Kidney (tissue), 13 donors: ENCODE measurements at regions not wholly inside any gene's neighbourhood (a gene's known extent, or its start where the extent isn't known, plus 50 kb on each side); places are given as distances from the start of the nearest gene placed in this dataset.
A peak's percentile ranks its signal among the peaks of the same experiment; 100 is the strongest.

Experiments
- DNase-seq, 5 donors: peaks; one replicate each; pipeline ENCODE4 v3.0.0-alpha.2; 2013 to 2020
- FAIRE-seq: peaks from 2 replicates; lab custom pipeline; 2012; peaks lifted over from hg19 to GRCh38; lab: Jason Lieb, UNC
- H3K27ac ChIP-seq, 2 donors: one replicate each; pipeline ENCODE4 v1.7.0; 2013; ENCODE audit warnings: low read depth in 2 of 2, low read length in 2 of 2, inconsistent platforms in 1 of 2
- H3K27me3 ChIP-seq: one replicate; pipeline ENCODE4 v1.7.1; 2013; ENCODE audit warnings: low read length, inconsistent platforms; ENCODE audit not compliant: control insufficient read depth, insufficient read depth
- H3K36me3 ChIP-seq, 3 donors: one replicate each; pipeline versions ENCODE4 v1.7.0 to v1.7.1; 2013; ENCODE audit warnings: low read length in 3 of 3, control low read depth in 1 of 3, inconsistent platforms in 1 of 3; ENCODE audit not compliant: insufficient read depth in 3 of 3, control insufficient read depth in 2 of 3
- H3K4me1 ChIP-seq, 3 donors: one replicate each; pipeline versions ENCODE4 v1.7.0 to v1.7.1; 2013; ENCODE audit warnings: low read length in 3 of 3, inconsistent platforms in 1 of 3, low read depth in 1 of 3; ENCODE audit not compliant: control insufficient read depth in 2 of 3, insufficient read depth in 2 of 3
- H3K4me3 ChIP-seq, 3 donors: one replicate each; pipeline versions ENCODE4 v1.7.0 to v1.8.1; 2013; ENCODE audit warnings: low read length in 3 of 3, control low read depth in 1 of 3, inconsistent platforms in 1 of 3
- H3K9ac ChIP-seq, 3 donors: one replicate each; pipeline versions ENCODE4 v1.7.0 to v1.7.1; 2013; ENCODE audit warnings: low read length in 3 of 3, control low read depth in 1 of 3, inconsistent platforms in 1 of 3
- H3K9me3 ChIP-seq, 3 donors: one replicate each; pipeline versions ENCODE4 v1.7.0 to v1.7.1; 2013; ENCODE audit warnings: low read length in 3 of 3, control low read depth in 1 of 3, inconsistent platforms in 1 of 3; ENCODE audit not compliant: control insufficient read depth in 2 of 3, insufficient read depth in 1 of 3
- intact Hi-C: fragments of 100-400 bp; cut with DNase I; formaldehyde crosslinking; loops from one replicate; pipeline ENCODE4 v1.11.1; 2022
- TF ChIP-seq, protein P1 (sequence below): IDR thresholded peaks from 3 replicates; pipeline ENCODE4 v1.5.1; 2012; ENCODE audit warnings: mild to moderate bottlenecking, moderate library complexity, borderline replicate concordance; ENCODE audit not compliant: insufficient read depth; ENCODE audit errors: extremely low read depth
- donor health status: control.
- donor health status: control.
- donor health status: control.
- donor health status: control.
- donor health status: control.
- donor health status: DM: yes; HTN: yes; CAD: no.
- donor health status: Normal renal cell carcinoma (clear cell type).

DNA sequence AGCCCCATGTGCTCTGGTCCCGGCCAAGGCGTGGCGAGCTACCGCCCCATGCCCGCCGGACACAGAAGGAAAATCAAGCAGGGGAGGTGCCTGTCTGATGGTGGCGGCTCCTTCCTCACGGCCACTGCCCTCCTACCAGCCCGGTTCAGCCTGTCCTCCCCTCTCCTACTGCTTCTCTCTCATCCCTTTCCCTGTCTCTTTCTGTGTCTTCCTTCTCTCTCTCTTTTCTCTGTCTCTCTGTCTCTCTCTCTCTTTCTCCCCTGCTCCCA is 279.1 kb downstream of the ASMT start:
- H3K9ac ChIP-seq = no peak overlapping the region
- H3K27ac ChIP-seq = no peak overlapping the region
- H3K4me1 ChIP-seq = no peaks in the 10 kb centered on the region
- intact Hi-C loops = no loop called here
- peaks cover 0 to 2% (median 0%) of the 10 kb centered on the region in 3 donors for H3K9me3 ChIP-seq
- no peak overlapping the region for H3K4me3 ChIP-seq
- TF ChIP-seq, protein P1, sequence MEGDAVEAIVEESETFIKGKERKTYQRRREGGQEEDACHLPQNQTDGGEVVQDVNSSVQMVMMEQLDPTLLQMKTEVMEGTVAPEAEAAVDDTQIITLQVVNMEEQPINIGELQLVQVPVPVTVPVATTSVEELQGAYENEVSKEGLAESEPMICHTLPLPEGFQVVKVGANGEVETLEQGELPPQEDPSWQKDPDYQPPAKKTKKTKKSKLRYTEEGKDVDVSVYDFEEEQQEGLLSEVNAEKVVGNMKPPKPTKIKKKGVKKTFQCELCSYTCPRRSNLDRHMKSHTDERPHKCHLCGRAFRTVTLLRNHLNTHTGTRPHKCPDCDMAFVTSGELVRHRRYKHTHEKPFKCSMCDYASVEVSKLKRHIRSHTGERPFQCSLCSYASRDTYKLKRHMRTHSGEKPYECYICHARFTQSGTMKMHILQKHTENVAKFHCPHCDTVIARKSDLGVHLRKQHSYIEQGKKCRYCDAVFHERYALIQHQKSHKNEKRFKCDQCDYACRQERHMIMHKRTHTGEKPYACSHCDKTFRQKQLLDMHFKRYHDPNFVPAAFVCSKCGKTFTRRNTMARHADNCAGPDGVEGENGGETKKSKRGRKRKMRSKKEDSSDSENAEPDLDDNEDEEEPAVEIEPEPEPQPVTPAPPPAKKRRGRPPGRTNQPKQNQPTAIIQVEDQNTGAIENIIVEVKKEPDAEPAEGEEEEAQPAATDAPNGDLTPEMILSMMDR = no peak
- DNase-seq (no peak), FAIRE-seq (no peak)
- no peaks in the 10 kb centered on the region for H3K27me3 ChIP-seq
- H3K36me3 ChIP-seq = no peaks in the 10 kb centered on the region

DNA sequence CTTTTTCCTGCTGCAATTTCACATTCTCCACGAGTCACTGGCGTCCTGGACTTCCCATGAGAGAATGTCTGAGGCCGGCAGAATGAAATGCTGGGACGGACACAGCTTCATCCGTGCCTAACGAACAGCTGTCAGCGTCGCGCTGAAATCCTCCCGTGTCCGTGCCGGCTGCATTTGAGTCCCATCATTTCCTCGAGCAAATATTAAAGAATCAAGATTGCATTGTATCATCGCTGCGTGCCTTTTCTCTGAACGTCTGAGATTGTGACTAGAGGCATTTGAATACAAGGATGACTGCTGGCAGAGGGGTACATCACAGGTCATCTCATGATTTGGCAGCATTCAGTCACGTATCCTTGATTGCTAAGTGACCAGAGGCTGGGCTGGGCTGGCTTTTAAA is 279.9 kb downstream of the ASMT start:
- no peak for FAIRE-seq
- Histone ChIP-seq H3K4me1 (no peaks in the 10 kb centered on the region), H3K27me3 (no peaks in the 10 kb centered on the region), H3K9me3 (peaks cover 0 to 2% (median 0%) of the 10 kb centered on the region in 3 donors), H3K27ac (no peak overlapping the region), H3K36me3 (no peaks in the 10 kb centered on the region), H3K9ac (no peak overlapping the region), H3K4me3 (no peak overlapping the region)
- TF ChIP-seq, protein P1 = no peak
- peak in 1 of 5 donors; percentile 35 for DNase-seq
- intact Hi-C loops = no loop called here

DNA sequence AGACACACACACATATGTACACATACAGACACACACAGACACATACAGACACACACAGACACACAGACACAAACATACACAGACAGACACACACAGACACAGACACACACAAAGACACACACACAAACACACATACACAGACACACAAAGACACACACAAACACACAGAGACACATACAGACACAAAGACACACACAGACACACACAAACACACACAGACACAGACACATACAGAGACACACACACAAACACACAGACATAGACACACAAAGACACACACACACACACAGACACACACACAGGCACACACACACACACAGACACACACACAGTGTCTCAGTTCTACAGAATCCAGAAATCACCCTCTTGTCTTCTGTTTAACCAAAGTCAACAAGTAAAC is 280.7 kb downstream of the ASMT start:
- Histone ChIP-seq H3K4me1 (no peaks in the 10 kb centered on the region), H3K9ac (no peak overlapping the region), H3K27ac (no peak overlapping the region), H3K4me3 (no peak overlapping the region), H3K36me3 (no peaks in the 10 kb centered on the region), H3K27me3 (no peaks in the 10 kb centered on the region), H3K9me3 (peaks cover 0 to 2% (median 0%) of the 10 kb centered on the region in 3 donors)
- FAIRE-seq (no peak), DNase-seq (no peak)
- intact Hi-C loops = no loop called here
- TF ChIP-seq, protein P1 = no peak

DNA sequence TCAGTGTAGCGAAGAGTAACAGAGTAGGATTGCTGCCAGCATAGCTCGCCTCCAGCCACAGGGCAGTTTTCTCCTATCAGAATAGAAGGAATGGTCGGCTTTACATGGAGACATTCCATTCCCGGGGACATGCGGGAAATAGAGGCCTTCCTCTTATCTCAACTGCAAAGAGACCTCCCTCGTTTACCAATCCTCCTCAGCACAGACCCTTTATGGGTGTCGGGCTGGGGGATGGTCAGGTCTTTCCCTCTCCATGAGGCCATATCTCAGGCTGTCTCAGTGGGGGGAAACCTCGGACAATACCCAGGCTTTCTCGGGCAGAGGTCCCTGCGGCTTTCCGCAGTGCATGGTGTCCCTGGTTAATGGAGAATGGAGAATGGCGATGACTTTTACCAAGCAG is 285.0 kb downstream of the ASMT start:
- Histone ChIP-seq H3K4me3 (no peak overlapping the region), H3K9ac (no peak overlapping the region), H3K4me1 (no peaks in the 10 kb centered on the region), H3K27ac (no peak overlapping the region), H3K9me3 (peaks cover 0 to 5% (median 0%) of the 10 kb centered on the region in 3 donors), H3K36me3 (peaks cover 0 to 2% (median 0%) of the 10 kb centered on the region in 3 donors), H3K27me3 (no peaks in the 10 kb centered on the region)
- DNase-seq (no peak), FAIRE-seq (no peak)
- TF ChIP-seq, protein P1 = no peak
- intact Hi-C loops = no loop called here
